Stomach (tissue), 4 donors: ENCODE measurements at regions not wholly inside any gene's neighbourhood (a gene's known extent, or its start where the extent isn't known, plus 50 kb on each side); places are given as distances from the start of the nearest gene placed in this dataset.

Experiments used
- CTCF ChIP-seq, 7 experiments: fragments of 450-650 bp in 4 of 7; fragments of 200-600 bp in 3 of 7; sonication (generic) in 3 of 7; IDR thresholded peaks; one replicate each; pipeline ENCODE4 v1.5.1; 2016 to 2019; ENCODE audit warnings: antibody characterized with exemption in 7 of 7, control low read depth in 2 of 7, mild to moderate bottlenecking in 1 of 7
- EP300 ChIP-seq: sonication (generic); formaldehyde crosslinking; IDR thresholded peaks from one replicate; pipeline ENCODE4 v1.6.1; 2017; ENCODE audit warnings: antibody characterized with exemption
- POLR2A ChIP-seq, 4 donors: fragments of 450-650 bp; IDR thresholded peaks; one replicate each; pipeline ENCODE4 v1.6.1; 2016; ENCODE audit warnings: antibody characterized with exemption in 4 of 4, control low read depth in 2 of 4, mild to moderate bottlenecking in 1 of 4, moderate library complexity in 1 of 4

- no peak for TF ChIP-seq EP300
- no peak for TF ChIP-seq CTCF (IDR thresholded peaks at IDR 0.05)
- no peak for TF ChIP-seq POLR2A (IDR thresholded peaks at IDR 0.05)
These were observed 137.0 kb downstream of the EN1 start for GRCh38 chr2:118710481-118710880.
